WTC11 (cell line): ENCODE measurements at regions not wholly inside any gene's neighbourhood (a gene's known extent, or its start where the extent isn't known, plus 50 kb on each side); places are given as distances from the start of the nearest gene placed in this dataset.

Experiments
- ATF2 ChIP-seq: sonication (generic); formaldehyde crosslinking; IDR thresholded peaks from 2 replicates; pipeline ENCODE4 v1.8.1; 2022; ENCODE audit warnings: low read depth, missing genetic modification reagents, borderline replicate concordance
- CTCF ChIP-seq: fragments of 200-600 bp; IDR thresholded peaks from 2 replicates; pipeline ENCODE4 v1.8.0; 2022; ENCODE audit warnings: antibody characterized with exemption
- ZNF423 ChIP-seq: fragments of 250-450 bp; sonication (Bioruptor Pico); IDR thresholded peaks from 2 replicates; pipeline ENCODE4 v2.1.2; 2022; ENCODE audit warnings: mild to moderate bottlenecking, moderate library complexity
- ZNF512 ChIP-seq: sonication (generic); formaldehyde crosslinking; IDR thresholded peaks from 2 replicates; pipeline ENCODE4 v1.8.1; 2022; ENCODE audit warnings: missing genetic modification reagents, borderline replicate concordance

- no peak for TF ChIP-seq CTCF
- TF ChIP-seq ZNF423 (CRISPR knock-in tag): no peak
- no peak for TF ChIP-seq ZNF512 (CRISPR knock-in tag)
- no peak for TF ChIP-seq ATF2 (CRISPR knock-in tag)
These were observed 235.2 kb downstream of the DTHD1 start for GRCh38 chr4:36516522-36517095.
